HG03175 (cell line): ENCODE measurements at regions not wholly inside any gene's neighbourhood (a gene's known extent, or its start where the extent isn't known, plus 50 kb on each side); places are given as distances from the start of the nearest gene placed in this dataset.
"Not testable (repeated sequence)": the region's sequence is repeated elsewhere in the genome, so short reads cannot be mapped to it uniquely, and the experiment has no call there.

Experiments used
- ATAC-seq: cut with Tn5 transposase; IDR thresholded peaks from one replicate; pipeline ENCODE4 v1.9.1; 2021; ENCODE audit warnings: mild to moderate bottlenecking, moderate library complexity; ENCODE audit not compliant: unreplicated experiment

DNA sequence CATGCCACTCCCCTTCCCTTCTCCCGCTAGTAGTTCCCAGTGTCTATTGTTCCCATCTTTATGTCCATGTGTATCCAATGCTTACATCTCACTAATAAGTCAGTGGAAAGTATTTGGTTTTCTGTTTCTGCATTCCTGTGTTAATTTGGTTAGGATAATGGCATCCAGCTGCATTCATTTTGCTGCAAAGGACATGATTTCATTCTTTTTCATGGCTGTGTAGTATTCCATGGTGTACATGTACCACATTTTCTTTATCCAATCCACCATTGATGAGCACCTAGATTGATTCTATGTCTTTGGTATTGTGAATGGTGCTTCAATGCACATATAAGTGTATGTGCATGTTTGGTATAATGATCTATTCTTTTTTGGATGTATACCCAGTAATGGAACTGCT lies 502.5 kb upstream of the MAP2 start:
- not testable (repeated sequence) for ATAC-seq

DNA sequence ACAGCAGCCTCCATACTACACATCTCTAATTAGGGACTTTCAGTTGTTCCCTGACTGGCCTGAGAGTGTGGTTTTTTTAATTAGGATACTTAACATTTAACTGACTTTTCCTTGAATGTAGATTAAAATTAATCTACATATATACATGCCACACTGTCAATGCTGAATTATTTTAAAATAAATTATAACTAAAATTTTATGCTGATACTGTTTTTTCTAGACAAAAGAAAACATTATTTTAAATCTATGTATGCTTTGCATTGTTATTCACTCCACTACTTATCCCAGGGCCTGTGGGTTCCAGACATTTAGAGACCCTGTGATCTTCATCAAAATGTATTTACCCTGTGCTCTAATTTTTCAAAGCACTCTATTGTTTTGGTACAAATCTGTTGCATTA lies 496.0 kb upstream of the MAP2 start:
- ATAC-seq, result no peak

DNA sequence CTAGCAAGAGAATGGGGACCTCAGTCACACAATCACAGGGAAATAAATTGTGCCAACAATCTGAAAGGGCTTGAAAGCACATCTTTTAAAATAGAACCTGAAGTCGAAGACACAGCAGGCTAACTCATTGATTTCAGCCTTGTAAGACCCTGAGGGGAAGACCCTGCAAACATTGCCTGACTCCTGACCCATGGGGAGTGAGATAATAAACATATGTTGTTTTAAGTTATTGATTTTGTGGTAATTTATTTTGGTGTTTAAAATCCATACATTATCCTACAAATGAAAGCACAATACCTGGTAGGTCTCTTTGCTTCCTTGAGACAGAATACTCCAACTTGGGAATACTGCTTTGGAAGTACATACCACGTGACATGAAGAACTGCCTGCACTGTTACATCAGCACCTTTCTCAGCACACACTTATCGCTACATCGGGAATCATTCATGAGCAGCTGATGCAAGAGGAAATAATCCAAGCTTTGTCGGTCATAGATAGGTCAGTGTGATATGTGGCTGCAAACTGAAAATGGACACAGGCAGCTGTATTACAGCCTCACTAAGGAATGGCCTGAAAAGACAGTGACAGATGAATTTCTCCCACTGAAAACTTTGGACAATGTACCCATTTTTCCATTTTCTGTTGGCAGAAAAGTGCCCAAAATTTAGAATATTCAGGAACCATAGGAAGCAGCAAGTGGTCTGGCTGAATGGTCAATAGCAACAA lies 494.5 kb upstream of the MAP2 start:
- no peak for ATAC-seq

DNA sequence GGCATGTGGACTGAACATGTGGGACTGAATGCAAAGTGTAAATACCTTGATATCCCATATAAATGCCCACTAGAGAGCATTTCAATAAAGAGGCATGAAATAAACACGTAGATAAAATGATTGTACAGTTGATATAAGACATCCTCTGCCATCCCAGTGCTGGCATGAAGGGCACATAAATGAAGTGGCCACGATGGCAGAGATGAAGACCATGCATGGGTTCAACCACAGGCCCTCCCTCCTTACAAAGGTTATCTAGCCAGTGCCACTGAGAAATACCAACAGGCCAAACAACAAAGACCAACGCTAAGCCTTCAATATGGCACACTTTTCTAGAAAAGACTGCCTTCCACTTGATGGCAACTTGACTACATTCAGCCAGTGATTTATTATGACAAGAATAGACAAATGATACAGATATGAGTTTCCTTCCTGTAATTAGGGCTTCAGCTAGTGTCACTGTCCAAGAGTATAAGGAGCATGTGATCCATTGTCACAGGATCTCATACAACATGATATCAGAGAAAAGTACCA lies 493.9 kb upstream of the MAP2 start:
- ATAC-seq, result no peak

DNA sequence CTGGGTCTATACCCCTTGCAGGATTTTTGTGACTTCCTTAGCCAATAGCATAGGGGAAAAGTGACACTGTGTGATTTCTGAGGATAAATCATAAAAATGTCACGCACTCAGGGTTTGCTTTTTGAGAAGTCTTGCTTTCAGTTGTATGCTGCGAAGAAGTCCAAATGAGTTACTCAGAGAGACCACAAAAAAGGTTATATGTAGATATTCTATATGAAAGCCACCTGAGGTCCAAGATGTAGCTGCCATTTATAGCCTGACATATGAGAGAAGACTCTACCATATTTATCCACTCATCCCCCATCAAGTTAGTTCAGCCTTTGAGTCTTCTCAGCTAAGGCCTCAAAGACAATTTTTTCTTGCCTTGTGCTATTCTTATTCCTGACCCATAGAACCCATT lies 488.3 kb upstream of the MAP2 start:
- ATAC-seq, result no peak

DNA sequence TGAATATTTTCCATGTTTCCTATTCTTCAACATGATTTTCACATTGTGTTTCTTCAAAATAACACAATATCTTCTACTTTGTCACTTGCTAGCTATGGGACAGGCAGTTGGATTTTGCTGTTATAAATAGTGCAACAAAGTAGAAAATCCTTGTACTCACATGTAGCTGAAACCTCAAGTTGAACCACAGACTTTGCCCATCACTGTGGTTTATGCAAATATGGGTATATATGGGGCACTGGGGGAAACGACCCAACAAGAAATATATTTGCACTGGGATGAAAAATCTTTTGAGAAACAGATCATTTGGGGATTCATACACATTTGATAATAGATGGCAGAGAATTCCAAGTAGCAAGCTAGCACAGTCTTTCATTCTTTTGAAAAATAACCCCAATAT lies 486.3 kb upstream of the MAP2 start:
- ATAC-seq, result no peak

DNA sequence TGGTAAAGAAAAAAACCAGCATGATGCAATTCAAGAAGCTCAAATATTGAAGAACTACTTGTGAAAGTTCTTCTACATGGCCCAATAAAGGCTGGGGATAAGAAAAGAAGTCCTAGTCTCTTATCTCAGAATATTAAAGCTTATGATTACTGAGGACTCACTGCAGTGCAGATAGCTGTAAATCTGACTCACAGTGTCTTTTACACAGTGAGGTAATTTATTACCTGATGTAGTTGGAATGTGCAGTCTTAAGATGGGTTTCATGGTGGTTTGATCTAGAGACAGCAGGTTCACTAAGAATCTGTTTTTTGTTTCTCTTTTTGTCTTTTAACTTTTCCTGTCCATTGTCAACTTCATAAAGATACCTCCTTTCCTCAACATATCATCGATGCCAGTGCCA lies 484.0 kb upstream of the MAP2 start:
- no peak for ATAC-seq

DNA sequence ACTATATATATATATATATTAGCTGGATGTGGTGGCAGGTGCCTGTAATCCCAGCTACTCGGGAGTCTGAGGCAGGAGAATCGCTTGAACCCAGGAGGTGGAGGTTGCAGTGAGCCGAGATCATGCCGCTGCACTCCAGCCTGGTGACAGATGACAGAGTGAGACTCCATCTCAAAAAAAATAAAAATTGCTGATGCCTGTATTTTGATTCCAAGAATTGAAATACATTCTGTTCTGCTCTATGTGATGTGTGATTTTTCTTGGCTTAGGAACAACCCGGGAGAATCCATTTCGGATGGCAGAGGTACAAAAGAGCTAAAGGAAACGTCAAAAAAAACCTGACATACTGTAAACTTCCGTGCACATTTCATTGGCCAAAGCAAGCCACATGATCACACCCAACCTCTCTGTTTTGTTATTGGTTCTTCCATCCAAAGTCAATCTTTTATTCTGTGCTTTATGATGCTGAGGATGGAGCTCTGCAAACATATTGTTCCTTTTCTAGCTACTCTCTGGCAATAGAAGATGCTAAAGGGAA lies 478.1 kb upstream of the MAP2 start:
- ATAC-seq, result no peak

DNA sequence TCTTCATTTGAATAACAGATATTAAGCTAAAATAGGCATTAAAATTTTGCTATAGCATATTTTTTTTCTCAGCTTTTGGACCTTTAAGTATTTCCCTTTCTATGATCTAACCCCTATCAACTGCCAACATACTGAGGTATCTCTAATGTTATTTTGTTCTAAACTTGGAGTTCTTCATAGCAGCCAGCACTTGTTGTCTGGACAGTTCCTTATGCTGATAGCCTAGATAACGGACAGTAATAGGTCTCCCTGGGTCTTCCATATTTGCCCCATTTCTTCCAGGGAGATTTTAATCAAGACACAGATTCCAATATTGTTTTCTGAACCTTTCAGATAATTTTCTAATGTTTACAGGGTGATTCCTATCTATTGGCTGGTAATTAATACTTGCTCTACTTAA lies 475.8 kb upstream of the MAP2 start:
- no peak for ATAC-seq

DNA sequence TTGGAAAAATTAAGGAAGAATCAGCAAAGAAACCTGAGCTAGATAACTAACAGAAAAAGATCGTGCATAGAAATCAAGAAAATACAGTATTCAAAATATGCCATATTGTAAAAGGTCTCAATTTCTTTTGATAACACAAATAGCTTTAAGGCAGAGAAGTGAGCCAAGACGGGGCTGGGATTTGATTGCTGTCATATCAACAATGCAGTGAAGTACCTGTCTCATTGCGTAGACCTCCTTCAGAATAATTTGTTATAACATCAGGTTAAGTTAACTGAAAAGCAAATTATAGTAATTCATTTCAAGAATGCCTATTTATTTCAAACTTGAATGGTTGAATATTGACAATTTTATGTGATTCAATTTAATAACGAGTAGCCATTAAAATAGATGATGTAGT lies 453.8 kb upstream of the MAP2 start:
- no peak for ATAC-seq

DNA sequence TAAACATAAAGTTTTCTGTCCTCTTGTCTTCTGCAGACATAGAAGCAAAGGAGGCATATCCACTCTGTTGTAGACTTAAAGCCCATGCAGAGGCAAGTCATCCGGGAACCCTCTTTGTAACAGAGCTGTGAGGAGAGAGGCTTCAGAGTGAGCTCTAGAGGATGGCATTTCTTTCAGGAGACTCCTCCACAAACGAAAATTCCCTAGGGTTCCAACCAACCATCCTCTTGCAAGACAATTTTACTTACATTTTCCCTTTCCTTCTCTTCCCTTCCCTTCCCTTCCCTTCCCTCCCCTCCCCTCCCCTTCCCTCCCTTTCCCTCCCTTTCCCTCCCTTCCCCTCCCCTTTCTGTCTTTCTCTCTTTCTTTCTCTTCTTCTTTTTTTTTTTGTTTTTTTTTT lies 446.3 kb upstream of the MAP2 start:
- ATAC-seq, result no peak

DNA sequence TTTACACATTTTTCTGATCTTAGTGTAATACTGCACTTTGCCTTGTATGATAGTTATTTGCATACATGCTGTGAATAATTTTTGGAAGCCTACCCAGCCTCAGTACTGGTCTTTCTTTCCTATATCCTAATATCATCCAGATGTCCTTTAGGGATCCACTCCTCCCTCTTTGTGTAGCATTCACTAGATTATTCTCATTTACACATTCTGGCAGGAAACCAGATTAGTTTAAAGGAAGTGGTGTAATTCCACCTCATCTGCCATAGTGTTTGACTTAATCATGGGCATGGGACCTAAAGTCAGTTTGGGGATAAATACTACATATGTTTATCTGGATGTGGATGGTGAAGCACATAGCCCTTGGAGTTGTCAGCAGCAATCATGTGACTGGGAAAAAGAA lies 444.9 kb upstream of the MAP2 start:
- no peak for ATAC-seq

DNA sequence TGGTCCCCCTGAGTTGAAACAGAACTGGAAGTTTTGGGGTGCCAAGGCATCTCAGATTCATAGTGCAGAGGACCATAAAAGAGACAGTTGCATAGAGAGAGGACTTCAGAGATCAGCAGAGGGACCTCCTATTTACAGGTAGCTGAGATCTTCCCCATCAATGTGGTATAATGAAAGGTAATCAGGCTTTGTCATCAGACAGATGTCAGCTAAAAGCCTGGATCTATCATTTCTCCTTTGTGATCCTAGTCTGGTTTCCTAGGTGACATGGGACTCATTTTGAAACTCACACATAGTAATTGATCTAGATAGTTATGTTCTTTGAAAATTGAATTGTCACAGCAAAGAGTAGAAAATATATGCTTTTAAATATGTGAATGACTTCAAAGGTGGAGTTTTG lies 443.5 kb upstream of the MAP2 start:
- no peak for ATAC-seq

DNA sequence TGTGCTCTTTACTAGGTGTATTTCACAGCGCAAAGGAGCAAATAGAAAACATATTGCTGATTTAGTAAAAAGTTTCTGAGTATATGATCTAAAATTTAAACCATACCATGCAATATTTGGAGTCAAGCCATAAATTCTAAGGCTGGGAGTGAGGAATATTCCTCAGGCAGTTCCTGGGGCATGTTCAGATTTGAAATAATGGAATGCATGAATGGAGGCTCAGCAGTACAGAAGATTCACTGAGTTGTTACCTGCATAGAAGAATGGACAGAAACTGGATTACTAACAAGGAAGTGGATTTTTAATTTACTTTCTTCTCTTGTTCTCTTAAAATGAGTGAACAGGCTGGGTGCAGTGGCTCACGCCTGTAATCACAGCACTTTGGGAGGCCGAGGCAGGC lies 441.0 kb upstream of the MAP2 start:
- ATAC-seq, result no peak

DNA sequence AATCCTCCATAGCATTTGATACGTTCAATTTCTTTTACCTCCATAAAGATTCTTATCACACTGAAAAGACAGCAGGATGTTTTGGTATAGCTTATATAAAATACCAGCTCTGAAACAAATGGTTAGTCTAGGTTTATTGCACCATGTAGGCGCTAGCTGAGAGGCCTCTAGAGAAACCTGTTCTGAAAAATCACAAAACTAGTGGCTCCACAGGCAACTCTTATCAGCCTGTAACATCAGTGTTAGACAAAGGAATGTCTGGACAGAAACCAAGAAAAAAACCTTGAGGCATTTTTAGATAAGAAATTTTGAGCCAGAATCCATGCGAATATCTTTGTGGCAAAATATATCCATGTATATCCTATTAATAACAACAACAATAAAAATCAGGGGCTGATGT lies 440.4 kb upstream of the MAP2 start:
- ATAC-seq, result no peak

DNA sequence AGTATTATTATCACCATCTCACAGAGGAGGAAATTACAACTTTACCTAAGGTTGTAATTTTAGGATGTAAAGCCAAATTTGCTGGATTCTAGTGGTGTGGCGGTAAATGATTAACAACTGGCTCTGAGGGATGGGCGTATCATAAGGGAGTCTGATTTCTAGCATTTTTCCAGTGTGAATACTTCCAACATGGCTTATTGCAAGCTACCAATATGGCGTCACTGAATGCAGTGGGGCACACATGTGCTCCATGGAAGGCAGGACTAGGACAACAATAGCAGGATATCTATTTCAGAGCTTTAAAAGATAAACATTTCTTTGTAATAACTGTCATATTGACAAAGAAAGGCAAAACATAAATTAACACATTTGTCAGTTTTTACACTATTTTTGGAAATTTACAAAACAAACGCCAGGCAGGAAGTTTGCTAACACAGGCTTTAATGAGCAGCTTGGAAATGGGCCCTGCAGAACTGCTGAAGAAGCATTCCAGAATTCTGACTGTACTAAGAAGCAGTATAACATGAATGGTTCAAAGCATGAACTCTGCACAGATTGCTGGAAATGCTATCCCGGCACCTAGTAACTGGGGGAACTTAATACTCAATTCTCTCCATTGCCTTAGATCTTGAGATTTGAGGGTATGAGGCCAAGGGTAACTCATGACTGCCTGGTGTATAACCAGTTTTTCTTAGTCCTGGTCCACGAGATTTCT lies 439.3 kb upstream of the MAP2 start:
- ATAC-seq, result no peak

DNA sequence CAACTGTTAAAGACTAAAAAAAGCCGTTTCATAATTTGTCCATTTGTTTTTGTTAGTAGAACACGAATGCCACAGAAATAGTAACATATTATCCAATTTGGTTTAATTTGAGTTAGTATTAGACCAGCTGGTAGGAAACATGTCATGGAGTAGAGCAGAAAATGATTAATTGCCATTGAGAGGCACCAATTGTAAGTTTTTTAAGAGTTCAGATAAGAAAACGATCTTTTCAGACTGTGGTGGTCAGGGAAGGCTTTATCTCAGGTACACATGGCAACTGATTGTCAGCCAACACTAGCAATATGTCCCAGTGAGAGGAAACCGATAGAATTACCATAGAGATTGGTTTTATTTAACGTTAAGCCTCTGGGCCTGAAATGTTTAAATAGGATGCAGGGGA lies 438.2 kb upstream of the MAP2 start:
- ATAC-seq, result no peak

DNA sequence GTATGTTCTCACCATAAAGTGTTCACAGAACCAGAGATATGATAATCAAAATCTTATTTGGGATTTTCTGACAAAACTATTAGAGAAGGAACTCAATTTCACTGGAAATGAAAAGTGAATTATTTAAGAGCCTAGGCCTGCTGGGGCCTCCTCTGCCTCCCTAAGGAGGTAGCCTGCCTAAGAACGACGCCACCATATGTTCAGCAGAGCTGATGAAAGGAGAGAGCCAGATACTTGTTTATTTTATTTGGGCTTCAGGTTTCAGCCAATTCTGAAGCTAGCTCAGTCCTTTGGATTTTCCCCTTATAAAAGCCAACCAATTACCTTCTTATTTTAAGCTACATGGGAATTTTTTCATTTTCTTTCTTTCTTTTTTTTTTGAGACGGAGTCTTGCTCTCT lies 433.1 kb upstream of the MAP2 start:
- no peak for ATAC-seq

DNA sequence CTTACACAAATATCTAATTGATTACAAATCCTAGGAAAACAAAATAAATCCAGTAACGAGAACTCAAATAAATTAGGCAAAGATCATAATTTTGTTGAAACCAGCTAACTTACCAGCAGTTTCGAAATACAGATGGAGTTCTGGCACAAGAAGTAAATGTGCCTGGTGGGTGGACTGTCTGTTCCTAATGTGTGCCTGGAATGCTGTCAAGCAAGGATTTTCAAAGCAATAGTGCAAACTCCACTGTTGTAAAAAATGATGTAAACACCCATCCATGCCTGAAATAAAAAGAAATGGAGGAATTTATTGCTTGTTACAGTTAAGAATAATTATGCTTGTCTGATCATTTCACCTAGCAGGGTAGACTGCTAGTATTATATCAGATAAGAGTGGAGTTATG lies 423.9 kb upstream of the MAP2 start:
- ATAC-seq, result no peak

DNA sequence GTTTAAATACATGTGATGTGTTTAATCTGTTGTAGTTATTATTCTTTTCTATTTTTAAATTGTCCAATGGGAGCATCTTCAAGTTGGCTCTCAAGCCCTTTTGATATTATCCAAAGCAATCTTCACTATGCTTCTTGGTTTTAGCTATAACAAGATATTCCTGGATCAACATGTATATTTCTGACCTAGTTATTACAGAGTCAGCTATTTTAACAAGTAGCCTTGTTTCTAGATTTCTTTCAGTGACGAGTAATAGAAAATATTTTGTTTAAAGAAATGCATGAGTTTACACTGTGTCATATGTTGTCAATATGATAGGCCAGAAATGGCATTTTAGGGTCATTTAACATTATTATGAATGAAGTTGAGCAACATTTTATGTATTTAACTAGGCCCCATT lies 421.8 kb upstream of the MAP2 start:
- no peak for ATAC-seq

DNA sequence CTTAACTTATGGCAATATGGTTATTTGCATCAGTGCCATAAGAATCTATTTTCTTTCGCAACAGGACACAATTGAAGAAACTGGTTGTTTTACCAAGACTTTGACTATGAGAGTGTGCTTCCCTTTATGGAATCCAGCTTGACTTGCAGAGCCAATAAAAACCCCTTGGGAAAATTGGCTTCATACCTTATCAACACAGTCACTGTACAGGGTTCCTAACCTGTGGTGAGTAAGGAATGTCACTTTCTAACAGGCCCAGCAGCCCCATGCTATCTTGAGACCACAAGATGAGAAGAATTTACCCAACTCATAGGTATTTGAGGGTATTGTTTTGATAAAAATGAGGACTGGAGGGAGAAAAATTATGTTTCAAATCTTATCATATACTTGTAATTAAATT lies 418.5 kb upstream of the MAP2 start:
- no peak for ATAC-seq

DNA sequence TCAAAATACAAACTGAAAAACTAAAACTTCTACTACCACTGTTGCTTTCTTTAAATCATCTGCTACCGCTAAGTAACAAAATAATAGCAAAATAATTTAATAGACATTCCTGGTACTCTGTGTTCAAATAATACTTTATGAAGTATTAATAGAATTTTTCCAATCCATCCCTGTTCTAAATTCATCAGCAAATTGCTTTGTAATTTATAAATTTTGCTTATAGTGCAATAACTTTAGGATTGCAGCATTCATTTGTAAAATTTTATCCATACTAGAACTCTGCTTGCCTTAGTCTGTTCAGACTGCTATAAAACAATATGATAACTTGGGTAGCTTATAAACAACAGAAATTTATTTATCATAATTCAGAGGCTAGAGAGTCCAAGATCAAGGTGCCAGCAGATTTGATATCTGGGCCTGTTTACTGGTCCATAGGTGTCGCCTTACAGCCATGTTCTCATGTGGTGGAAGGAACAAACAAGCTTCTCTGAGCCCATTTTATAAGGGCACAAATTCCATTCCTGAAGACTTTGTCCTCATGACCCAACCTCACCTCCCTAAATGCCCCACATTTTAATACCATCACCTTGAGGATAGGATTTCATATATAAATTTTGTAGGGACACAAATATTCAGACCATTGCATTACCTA lies 415.1 kb upstream of the MAP2 start:
- ATAC-seq, result no peak
